Gastrocnemius medialis (tissue), 4 donors: ENCODE measurements at regions not wholly inside any gene's neighbourhood (a gene's known extent, or its start where the extent isn't known, plus 50 kb on each side); places are given as distances from the start of the nearest gene placed in this dataset.

ENCODE experiments used
- POLR2A ChIP-seq, 2 donors: fragments of 450-650 bp; IDR thresholded peaks; one replicate each; pipeline ENCODE4 v1.6.1; 2017; ENCODE audit warnings: antibody characterized with exemption in 2 of 2, mild to moderate bottlenecking in 2 of 2, moderate library complexity in 2 of 2
- TF ChIP-seq, protein P1 (sequence below), 5 experiments: fragments of 450-650 bp in 3 of 5; fragments of 200-600 bp in 2 of 5; sonication (generic) in 2 of 5; IDR thresholded peaks in 4 of 5; conservative IDR thresholded peaks in 1 of 5; 1 replicate in 4 of 5; 2 replicates in 1 of 5; pipeline ENCODE4 v1.5.1; 2016 to 2019; ENCODE audit warnings: antibody characterized with exemption in 5 of 5, mild to moderate bottlenecking in 3 of 5, moderate library complexity in 3 of 5

DNA sequence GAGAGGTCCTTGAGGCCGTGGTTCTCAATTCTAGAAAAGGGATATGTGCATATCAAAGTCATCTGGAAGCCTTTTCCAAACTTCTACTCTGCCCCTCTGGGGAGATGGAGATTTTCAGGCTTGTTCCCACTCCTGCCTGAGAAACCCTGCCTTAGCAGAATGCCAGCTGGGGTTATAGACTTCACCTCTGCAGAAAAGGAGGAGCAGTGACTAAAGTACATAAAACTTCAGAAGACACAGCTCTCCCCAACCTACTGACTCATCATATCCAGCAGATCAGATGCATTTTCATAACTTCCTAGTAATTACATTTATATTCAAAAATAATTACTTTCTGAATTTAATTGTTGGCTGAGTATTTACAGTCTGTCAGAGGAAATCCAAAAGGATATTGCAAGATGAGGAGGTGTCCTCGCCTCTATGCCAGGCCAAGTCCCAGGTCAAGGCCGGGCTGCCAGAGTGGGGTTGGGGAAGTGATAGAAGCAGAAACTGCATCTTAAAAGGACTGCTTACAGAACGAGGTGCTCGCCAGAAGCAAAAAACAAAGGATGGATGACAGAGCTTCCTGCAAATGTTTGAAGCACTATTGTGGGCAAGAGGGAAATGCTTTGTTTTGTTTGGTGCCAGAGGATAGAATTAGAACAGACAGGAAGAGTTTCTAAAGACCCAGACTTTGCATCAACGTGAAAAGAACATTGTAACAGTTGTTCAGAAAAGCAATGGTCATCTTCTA lies 75.6 kb upstream of the APCDD1 start:
- no peak for TF ChIP-seq POLR2A (IDR thresholded peaks at IDR 0.05)
- TF ChIP-seq, protein P1, sequence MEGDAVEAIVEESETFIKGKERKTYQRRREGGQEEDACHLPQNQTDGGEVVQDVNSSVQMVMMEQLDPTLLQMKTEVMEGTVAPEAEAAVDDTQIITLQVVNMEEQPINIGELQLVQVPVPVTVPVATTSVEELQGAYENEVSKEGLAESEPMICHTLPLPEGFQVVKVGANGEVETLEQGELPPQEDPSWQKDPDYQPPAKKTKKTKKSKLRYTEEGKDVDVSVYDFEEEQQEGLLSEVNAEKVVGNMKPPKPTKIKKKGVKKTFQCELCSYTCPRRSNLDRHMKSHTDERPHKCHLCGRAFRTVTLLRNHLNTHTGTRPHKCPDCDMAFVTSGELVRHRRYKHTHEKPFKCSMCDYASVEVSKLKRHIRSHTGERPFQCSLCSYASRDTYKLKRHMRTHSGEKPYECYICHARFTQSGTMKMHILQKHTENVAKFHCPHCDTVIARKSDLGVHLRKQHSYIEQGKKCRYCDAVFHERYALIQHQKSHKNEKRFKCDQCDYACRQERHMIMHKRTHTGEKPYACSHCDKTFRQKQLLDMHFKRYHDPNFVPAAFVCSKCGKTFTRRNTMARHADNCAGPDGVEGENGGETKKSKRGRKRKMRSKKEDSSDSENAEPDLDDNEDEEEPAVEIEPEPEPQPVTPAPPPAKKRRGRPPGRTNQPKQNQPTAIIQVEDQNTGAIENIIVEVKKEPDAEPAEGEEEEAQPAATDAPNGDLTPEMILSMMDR (IDR thresholded peaks at IDR 0.05 in 4 of 5, conservative IDR thresholded peaks at IDR 0.05 in 1 of 5), result no peak
